Activated CD4-positive, alpha-beta memory T cell treated with anti-CD3 and anti-CD28 coated beads, Interleukin-2, amount 10 ng/mL, durations not matched to agents 7 days and 5 days (primary cell): ENCODE measurements at regions not wholly inside any gene's neighbourhood (a gene's known extent, or its start where the extent isn't known, plus 50 kb on each side); places are given as distances from the start of the nearest gene placed in this dataset.

Experiments
- CTCF ChIA-PET: fragments of 350-600 bp; sonication (Branson Sonifier 250); formaldehyde crosslinking; loops from one replicate; lab custom pipeline; 2021; ENCODE audit warnings: antibody characterized with exemption, inconsistent platforms; lab: Charles Lee
- POLR2A ChIA-PET: fragments of 350-600 bp; sonication (Branson Sonifier 250); formaldehyde crosslinking; loops from one replicate; lab custom pipeline; 2021; ENCODE audit warnings: antibody characterized with exemption; lab: Charles Lee
- DNase-seq: peaks from one replicate; pipeline ENCODE4 v3.0.0-alpha.2; 2020
- H3K27ac Mint-ChIP-seq: one replicate; pipeline ENCODE4 v1.8.0; 2021; ENCODE audit warnings: mild to moderate bottlenecking, mixed read lengths
- H3K27me3 Mint-ChIP-seq: one replicate; pipeline ENCODE4 v1.8.0; 2021; ENCODE audit warnings: mixed read lengths
- H3K36me3 Mint-ChIP-seq: one replicate; pipeline ENCODE4 v1.8.0; 2021; ENCODE audit warnings: low read depth, mixed read lengths
- H3K4me1 Mint-ChIP-seq: one replicate; pipeline ENCODE4 v1.8.0; 2021; ENCODE audit warnings: mixed read lengths
- H3K4me3 Mint-ChIP-seq: one replicate; pipeline ENCODE4 v1.8.0; 2021; ENCODE audit warnings: mild to moderate bottlenecking, mixed read lengths
- H3K9me3 Mint-ChIP-seq: one replicate; pipeline ENCODE4 v1.8.0; 2021; ENCODE audit warnings: mixed read lengths

GRCh38 chr15:94749811-94750617 lies 518.7 kb downstream of the MCTP2 start:
- DNase-seq: no peak
- CTCF ChIA-PET: no interaction called here
- POLR2A ChIA-PET: no interaction called here
- Mint-ChIP-seq H3K9me3 (no peaks in the 10 kb centered on the region), H3K27ac (no peak overlapping the region), H3K4me3 (no peak overlapping the region), H3K36me3 (no peaks in the 10 kb centered on the region), H3K27me3 (no peaks in the 10 kb centered on the region), H3K4me1 (no peaks in the 10 kb centered on the region)

GRCh38 chr15:94760348-94760747 lies 529.0 kb downstream of the MCTP2 start:
- ChIA-PET CTCF (no interaction called here), POLR2A (no interaction called here)
- Mint-ChIP-seq H3K27me3 (no peaks in the 10 kb centered on the region), H3K4me3 (no peak overlapping the region), H3K9me3 (no peaks in the 10 kb centered on the region), H3K4me1 (no peaks in the 10 kb centered on the region), H3K36me3 (no peaks in the 10 kb centered on the region), H3K27ac (no peak overlapping the region)
- DNase-seq: no peak

GRCh38 chr15:94761574-94761973 lies 530.2 kb downstream of the MCTP2 start:
- DNase-seq: no peak
- no peaks in the 10 kb centered on the region for H3K9me3 Mint-ChIP-seq
- no peaks in the 10 kb centered on the region for H3K36me3 Mint-ChIP-seq
- POLR2A ChIA-PET: no interaction called here
- H3K27ac Mint-ChIP-seq: no peak overlapping the region
- CTCF ChIA-PET: no interaction called here
- no peak overlapping the region for H3K4me3 Mint-ChIP-seq
- H3K27me3 Mint-ChIP-seq: no peaks in the 10 kb centered on the region
- H3K4me1 Mint-ChIP-seq: no peaks in the 10 kb centered on the region

GRCh38 chr15:94769089-94769488 lies 537.7 kb downstream of the MCTP2 start:
- ChIA-PET POLR2A (no interaction called here), CTCF (no interaction called here)
- no peaks in the 10 kb centered on the region for H3K27me3 Mint-ChIP-seq
- no peak for DNase-seq
- no peaks in the 10 kb centered on the region for H3K4me1 Mint-ChIP-seq
- H3K4me3 Mint-ChIP-seq: no peak overlapping the region
- no peaks in the 10 kb centered on the region for H3K36me3 Mint-ChIP-seq
- H3K27ac Mint-ChIP-seq: no peak overlapping the region
- no peaks in the 10 kb centered on the region for H3K9me3 Mint-ChIP-seq

- Mint-ChIP-seq H3K27ac (no peak overlapping the region), H3K4me3 (no peak overlapping the region), H3K9me3 (no peaks in the 10 kb centered on the region), H3K27me3 (no peaks in the 10 kb centered on the region), H3K36me3 (no peaks in the 10 kb centered on the region), H3K4me1 (no peaks in the 10 kb centered on the region)
- POLR2A ChIA-PET: no interaction called here
- DNase-seq: no peak
- CTCF ChIA-PET: no interaction called here
Measured at GRCh38 chr15:94770199-94770598, 538.8 kb downstream of the MCTP2 start.

- Mint-ChIP-seq H3K4me1 (no peaks in the 10 kb centered on the region), H3K4me3 (no peak overlapping the region), H3K36me3 (no peaks in the 10 kb centered on the region), H3K27ac (no peak overlapping the region), H3K27me3 (no peaks in the 10 kb centered on the region), H3K9me3 (no peaks in the 10 kb centered on the region)
- POLR2A ChIA-PET: no interaction called here
- CTCF ChIA-PET: interaction anchor here (0.6 kb wide), 1 partner anchor 9 kb away, joined by 3 read pairs; no protein-coding TSS in a partner anchor
- no peak for DNase-seq
Measured at GRCh38 chr15:94777037-94777436, 545.7 kb downstream of the MCTP2 start.

GRCh38 chr15:94778840-94779239 lies 547.5 kb downstream of the MCTP2 start:
- DNase-seq: no peak
- no peaks in the 10 kb centered on the region for H3K9me3 Mint-ChIP-seq
- no peak overlapping the region for H3K4me3 Mint-ChIP-seq
- ChIA-PET CTCF (no interaction called here), POLR2A (no interaction called here)
- H3K4me1 Mint-ChIP-seq: no peaks in the 10 kb centered on the region
- no peak overlapping the region for H3K27ac Mint-ChIP-seq
- no peaks in the 10 kb centered on the region for H3K36me3 Mint-ChIP-seq
- H3K27me3 Mint-ChIP-seq: no peaks in the 10 kb centered on the region

- CTCF ChIA-PET: no interaction called here
- Mint-ChIP-seq H3K36me3 (no peaks in the 10 kb centered on the region), H3K27ac (no peak overlapping the region), H3K4me3 (no peak overlapping the region), H3K9me3 (no peaks in the 10 kb centered on the region), H3K4me1 (no peaks in the 10 kb centered on the region), H3K27me3 (no peaks in the 10 kb centered on the region)
- POLR2A ChIA-PET: no interaction called here
- no peak for DNase-seq
Measured at GRCh38 chr15:94780166-94780565, 548.8 kb downstream of the MCTP2 start.

GRCh38 chr15:94785091-94785490 lies 553.7 kb downstream of the MCTP2 start:
- Mint-ChIP-seq H3K4me3 (no peak overlapping the region), H3K27ac (no peak overlapping the region), H3K27me3 (no peaks in the 10 kb centered on the region), H3K9me3 (no peaks in the 10 kb centered on the region), H3K4me1 (no peaks in the 10 kb centered on the region), H3K36me3 (no peaks in the 10 kb centered on the region)
- CTCF ChIA-PET: no interaction called here
- no peak for DNase-seq
- POLR2A ChIA-PET: no interaction called here

GRCh38 chr15:94791008-94791407 lies 559.6 kb downstream of the MCTP2 start:
- no peaks in the 10 kb centered on the region for H3K4me1 Mint-ChIP-seq
- CTCF ChIA-PET: no interaction called here
- H3K36me3 Mint-ChIP-seq: no peaks in the 10 kb centered on the region
- H3K27me3 Mint-ChIP-seq: no peaks in the 10 kb centered on the region
- no peaks in the 10 kb centered on the region for H3K9me3 Mint-ChIP-seq
- H3K4me3 Mint-ChIP-seq: no peak overlapping the region
- no peak overlapping the region for H3K27ac Mint-ChIP-seq
- POLR2A ChIA-PET: no interaction called here
- no peak for DNase-seq

GRCh38 chr15:94791510-94791909 lies 560.1 kb downstream of the MCTP2 start:
- Mint-ChIP-seq H3K27ac (no peak overlapping the region), H3K4me3 (no peak overlapping the region), H3K36me3 (no peaks in the 10 kb centered on the region), H3K4me1 (no peaks in the 10 kb centered on the region), H3K9me3 (no peaks in the 10 kb centered on the region), H3K27me3 (no peaks in the 10 kb centered on the region)
- DNase-seq: no peak
- ChIA-PET POLR2A (no interaction called here), CTCF (no interaction called here)

GRCh38 chr15:94792196-94792595 lies 560.8 kb downstream of the MCTP2 start:
- Mint-ChIP-seq H3K27me3 (no peaks in the 10 kb centered on the region), H3K4me1 (no peaks in the 10 kb centered on the region), H3K4me3 (no peak overlapping the region), H3K9me3 (no peaks in the 10 kb centered on the region), H3K36me3 (no peaks in the 10 kb centered on the region), H3K27ac (no peak overlapping the region)
- POLR2A ChIA-PET: no interaction called here
- CTCF ChIA-PET: no interaction called here
- no peak for DNase-seq

GRCh38 chr15:94793207-94793606 lies 561.8 kb downstream of the MCTP2 start:
- Mint-ChIP-seq H3K4me1 (no peaks in the 10 kb centered on the region), H3K27ac (no peak overlapping the region), H3K9me3 (peaks cover 3% of the 10 kb centered on the region), H3K27me3 (no peaks in the 10 kb centered on the region), H3K4me3 (no peak overlapping the region), H3K36me3 (no peaks in the 10 kb centered on the region)
- POLR2A ChIA-PET: no interaction called here
- CTCF ChIA-PET: no interaction called here
- DNase-seq: no peak

- Mint-ChIP-seq H3K27ac (no peak overlapping the region), H3K27me3 (no peaks in the 10 kb centered on the region), H3K4me1 (no peaks in the 10 kb centered on the region), H3K4me3 (no peak overlapping the region), H3K9me3 (peaks cover 3% of the 10 kb centered on the region), H3K36me3 (no peaks in the 10 kb centered on the region)
- ChIA-PET POLR2A (no interaction called here), CTCF (no interaction called here)
- no peak for DNase-seq
Measured at GRCh38 chr15:94793641-94794040, 562.3 kb downstream of the MCTP2 start.
